HG02623 (cell line): ENCODE measurements at regions not wholly inside any gene's neighbourhood (a gene's known extent, or its start where the extent isn't known, plus 50 kb on each side); places are given as distances from the start of the nearest gene placed in this dataset.
"Not testable (repeated sequence)": the region's sequence is repeated elsewhere in the genome, so short reads cannot be mapped to it uniquely, and the experiment has no call there.

ENCODE experiments used
- ATAC-seq: cut with Tn5 transposase; IDR thresholded peaks from one replicate; pipeline ENCODE4 v1.9.1; 2021; ENCODE audit warnings: moderate library complexity; ENCODE audit not compliant: unreplicated experiment

DNA sequence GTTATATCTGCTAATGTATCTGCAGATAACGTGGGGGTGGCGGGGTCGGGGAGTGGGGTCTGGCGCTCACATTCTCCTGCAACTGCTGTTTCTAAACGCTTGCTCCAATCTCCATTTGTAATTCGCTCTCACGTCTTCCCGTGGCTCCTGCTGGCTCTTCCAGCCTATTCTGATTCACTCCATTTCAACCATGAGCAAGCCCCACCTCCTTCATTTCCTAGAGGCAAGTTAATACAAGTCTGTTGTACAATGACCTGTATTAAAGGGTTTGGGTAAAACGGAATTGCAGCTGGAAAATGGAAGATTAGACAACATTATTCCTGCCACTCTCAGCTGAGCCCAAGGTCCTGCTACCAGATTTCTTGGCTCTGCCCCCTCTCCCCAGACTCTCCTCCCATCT lies 132.3 kb downstream of the CSNK2A3 start:
- ATAC-seq, result no peak

DNA sequence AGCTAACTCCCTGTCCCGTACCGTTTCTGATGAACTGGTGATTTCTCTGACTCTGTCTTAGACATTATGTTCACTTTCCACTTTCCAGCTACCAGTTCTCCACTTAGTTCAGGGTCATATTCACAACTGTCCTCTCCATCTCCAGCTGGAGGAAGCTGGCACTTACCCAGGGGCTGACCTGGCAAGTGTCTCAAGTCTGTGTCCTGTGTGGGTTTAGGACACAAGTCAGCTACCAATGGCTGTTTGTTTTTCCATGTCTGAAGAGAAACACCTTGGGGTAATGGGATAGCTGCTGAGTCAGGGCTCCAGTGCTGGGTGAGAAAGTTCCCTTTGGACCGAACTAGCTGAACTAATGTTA lies 134.4 kb downstream of the CSNK2A3 start:
- no peak for ATAC-seq

DNA sequence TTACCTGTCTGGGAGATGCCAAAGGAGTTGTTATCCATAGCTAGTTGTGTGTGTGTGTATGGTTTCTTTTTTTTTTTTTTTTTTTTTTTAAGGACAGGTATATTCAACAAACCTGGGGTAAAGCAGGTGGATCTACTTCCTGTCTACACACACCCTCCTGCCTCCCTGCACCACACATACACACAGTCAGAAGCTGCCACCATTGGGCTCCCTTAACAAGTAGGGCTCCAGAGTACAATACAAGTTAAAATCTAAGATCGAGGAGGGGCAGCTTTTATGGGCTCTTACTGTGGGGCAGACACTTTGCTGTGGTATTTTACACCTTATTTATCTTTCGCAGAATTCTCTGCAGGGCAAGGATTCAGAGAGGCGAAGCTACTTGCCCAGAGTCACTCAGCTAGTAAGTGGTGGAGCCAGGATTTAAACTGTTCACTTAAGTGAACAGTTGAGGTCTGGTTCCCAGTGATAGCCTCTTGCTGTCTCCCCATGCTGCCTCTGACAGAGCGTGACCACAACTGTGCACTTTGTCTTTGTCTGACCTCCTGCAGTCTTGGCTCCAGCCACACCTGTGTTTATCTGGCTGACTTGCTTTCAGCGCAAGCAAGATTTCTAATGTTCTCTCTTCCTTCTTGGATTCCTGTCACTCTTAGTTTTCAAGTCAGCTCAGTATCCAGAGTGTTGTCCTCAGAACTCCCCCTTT lies 135.0 kb downstream of the CSNK2A3 start:
- ATAC-seq, result no peak

DNA sequence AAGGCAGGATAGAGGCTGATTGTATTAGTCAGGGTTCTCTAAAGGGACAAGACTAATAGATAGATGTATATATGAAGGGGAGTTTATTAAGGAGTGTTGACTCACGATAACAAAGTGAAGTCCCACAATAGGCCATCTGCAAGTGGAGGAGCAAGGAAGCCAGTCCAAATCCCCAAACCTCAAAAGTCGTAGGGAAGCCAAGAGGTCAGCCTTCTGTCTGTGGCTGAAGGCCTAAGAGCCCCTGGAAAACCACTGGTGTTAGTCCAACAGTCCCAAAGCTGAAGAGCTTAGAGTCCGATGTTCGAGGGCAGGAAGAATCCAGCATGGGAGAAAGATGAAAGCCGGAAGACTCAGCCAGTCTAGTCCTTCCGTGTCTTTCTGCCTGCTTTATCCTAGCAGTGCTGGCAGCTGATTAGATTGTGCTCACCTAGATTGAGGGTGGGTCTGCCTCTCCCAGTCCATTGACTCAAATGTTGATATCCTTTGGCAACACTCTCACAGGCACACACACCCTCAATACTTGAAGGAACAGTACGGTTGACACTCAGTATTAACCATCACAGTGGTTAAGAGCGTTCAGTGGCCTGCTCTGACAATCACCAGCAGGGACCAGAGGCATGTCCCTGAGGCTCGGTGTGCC lies 135.6 kb downstream of the CSNK2A3 start:
- ATAC-seq, result no peak

DNA sequence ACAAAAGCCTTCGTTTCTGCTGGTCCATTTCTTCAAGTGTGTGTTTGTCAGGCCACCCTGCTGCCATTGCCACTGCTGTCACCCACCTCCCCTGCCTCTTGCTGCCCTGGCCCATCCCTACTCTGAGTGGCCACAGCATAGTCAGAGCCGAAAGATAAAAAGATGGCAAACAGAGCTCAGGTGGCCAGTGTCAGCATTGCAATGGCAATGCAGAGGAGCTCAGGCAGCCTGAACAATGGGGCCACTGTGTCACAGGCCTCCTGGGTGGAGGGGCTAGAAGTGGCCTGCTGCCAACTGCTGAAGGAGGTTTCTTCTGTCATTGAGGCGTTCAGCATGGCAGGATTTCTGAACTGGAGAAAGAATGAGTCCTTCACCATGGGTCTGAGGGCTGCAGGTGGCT lies 137.1 kb downstream of the CSNK2A3 start:
- no peak for ATAC-seq

DNA sequence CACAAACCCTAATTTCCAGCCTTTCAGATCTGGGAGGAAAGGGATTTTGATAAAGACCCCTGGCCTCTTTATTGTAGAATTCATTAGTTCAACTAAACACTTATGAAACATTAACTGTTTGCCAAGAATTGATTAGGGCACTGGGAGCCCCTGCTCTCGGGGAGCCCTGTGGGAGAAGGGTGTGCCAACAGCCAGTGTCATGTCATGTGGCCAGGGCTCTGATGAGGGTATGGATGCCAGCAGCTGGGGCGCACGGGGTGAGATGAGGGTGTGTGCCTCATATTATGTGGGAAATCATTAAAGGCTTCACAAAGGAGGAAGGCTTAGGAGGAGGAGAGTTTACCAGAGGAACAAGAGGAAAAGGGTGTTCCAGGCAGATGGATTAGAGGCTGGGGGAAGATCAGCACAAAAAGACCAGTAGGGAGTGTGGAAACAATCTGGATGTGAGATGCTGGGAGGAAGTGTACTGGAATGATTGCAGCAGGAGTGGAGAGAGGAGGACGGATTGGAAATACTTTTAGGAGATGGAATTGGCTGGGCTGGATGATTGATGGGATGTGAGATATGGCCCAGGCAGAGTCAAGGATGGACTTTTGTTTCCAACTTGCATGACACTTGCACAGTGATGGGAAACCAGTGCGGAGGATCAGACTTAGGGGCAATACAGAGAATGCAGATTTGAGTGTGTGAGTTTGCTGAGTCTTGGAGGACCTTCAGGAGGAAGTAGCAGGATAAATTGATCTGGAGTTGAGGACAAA lies 137.8 kb downstream of the CSNK2A3 start:
- no peak for ATAC-seq

DNA sequence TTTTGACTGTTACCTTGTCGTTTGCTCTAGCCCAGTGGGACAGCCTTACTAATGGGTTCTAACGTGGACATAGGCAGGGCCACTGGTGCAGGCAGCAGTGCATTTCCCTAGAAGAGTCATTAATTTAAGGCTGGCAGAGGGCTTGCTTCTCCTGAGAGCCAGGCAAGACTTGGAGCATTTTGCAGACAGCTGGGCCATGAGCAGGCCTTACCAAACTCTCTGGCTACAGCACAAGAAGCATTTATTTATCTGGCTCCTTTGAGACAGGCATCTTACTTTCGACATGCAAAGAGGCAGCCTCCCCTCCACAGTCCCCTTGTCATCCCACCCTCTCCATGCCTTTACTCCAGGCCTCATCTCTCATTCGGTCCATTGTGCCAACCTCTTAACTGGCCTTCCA lies 139.9 kb downstream of the CSNK2A3 start:
- ATAC-seq, result no peak

DNA sequence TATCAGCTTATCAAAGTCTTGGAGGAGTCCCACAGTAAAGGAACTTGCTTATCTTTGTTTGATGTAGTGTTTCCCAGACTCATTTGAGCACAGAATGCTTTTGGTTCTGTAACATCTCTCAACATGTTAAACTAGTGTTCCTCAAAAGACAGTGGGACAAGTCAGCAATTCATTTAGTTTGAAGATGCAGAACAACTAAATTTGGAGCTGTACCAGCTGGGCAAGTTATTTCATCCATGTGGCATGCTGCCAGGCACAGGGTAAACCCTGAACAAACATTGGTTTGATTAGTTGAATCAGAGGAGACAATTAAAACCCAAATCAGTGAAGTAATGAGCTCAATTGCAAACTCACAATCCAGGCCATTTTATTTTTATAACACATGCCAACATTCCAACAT lies 141.2 kb downstream of the CSNK2A3 start:
- ATAC-seq, result no peak

DNA sequence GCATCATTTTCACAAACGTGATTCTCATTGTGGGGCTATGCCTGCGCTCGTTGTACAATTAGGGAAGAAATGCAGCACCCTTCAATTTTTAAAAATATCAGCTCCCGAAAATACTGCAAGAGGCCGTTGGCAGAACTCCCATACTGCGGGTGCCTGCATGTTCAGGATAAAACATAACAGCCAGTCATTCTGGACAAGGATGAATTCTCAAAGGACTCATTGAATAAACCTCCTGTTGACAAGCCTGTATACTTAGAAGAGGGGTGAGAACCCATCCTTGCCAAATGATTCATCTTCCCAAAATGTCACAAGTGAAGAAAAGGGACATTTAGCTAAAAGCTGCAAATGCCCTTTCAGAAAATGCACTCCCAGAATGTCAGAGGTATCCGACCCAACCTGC lies 141.9 kb downstream of the CSNK2A3 start:
- ATAC-seq, result no peak

DNA sequence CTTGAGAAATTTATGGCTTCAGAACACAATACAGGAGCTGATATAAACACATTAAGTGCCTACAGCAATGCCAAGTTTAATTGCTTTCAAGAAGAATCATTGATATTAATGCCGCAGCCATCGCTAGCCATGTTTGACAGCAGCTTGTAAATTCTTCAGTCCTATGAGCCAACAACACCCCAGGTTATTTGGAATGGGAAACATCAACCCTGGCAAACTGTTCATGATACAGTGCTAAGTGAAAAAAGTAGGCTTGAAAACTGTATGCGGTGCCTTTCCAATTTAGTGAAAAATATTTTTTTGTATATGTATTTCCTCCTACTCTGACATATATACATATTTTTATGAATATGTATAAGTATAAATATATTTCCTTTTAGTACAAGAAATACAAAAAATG lies 142.6 kb downstream of the CSNK2A3 start:
- no peak for ATAC-seq

DNA sequence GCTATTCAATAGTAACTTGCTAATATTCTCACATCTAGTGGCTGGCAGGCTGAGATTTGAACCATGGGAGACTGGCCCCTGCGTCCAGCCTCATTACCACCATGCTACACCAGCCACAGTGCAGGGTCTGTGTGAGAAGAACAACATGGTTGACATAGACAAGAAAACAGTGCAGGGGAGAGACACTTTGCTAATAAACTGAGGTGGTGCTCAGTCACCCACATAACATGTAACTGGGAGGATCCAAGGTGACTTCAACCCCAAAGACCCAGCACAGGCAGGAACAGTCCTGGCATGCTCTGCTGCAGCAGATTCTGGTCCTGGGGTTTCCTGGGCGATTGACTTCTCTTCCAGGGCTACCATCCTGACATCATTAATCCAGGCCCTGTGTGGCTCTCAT lies 143.1 kb downstream of the CSNK2A3 start:
- no peak for ATAC-seq

DNA sequence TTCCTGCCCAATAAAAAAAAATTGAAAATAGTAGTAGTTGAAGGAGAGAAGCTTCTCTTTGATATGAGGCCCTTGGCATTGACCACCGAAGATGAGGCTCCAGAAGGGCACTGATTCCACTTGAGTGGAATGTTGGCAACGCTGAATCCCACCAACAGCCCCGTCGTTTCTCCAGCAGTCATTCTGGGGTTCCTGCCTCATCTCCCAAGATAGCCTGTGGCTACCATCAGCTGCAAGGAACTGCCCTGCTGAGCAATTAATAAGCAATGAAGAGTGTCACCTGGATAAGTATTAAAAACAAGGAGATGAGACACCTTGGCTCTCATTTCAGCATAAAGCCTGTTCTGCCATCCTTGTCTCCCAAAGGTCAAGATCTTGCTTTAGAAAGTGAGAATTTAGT lies 144.1 kb downstream of the CSNK2A3 start:
- ATAC-seq, result no peak

DNA sequence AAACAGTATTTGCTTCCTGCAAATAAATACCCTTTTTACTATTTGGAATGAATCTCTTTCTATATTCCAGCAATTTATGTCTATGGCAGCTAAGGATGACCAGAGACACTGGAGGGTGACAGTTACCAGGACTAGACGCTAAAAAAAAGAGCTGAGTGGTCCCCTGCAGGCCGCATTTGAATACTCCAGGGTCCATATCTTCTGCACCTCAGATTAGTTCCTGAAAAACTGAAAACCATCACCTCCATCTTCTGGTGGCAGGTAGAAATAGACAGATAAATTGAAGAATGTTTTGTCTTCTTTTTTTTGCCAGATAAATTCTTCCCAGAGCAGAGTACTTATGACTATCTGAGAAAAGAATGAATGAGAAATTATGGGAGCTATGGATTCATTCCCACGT lies 145.6 kb downstream of the CSNK2A3 start:
- ATAC-seq, result no peak

DNA sequence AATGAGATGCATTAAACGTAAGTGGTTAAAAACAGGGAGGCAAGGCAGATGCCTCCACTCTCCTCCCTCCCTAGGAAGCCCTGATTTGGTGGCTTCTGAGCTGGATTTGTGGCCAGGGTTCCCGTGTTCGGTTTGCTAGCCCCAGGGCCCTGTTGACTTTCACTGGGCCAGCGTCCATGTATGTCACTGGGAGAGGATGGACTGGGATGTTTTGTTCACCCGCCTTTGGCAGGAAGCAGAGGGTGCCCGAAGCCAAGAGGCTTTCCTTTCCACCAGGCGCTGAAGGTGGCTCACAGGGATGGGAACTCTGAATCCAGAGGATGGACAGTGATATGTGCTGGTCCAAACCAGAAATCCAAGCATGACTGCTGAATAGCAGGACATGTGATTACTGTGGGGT lies 146.6 kb downstream of the CSNK2A3 start:
- no peak for ATAC-seq

DNA sequence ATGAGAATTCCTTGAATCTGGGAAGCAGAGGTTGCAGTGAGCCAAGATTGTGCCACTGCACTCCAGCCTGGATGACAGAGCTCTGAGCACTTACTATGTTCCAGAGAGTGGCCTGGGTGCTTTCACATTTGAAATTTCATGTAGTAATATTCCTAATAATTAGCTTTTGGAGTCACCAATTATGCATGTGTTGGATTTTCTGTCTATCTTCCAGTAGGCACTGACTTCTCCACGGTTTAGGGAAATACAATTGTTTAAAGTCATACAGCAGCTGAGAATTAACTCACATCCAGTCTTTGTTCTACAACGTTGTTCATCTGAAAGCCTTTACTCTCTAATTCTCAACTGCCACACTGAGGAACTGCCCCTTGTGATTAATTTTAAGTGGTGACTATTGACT lies 150.2 kb downstream of the CSNK2A3 start:
- ATAC-seq, result no peak

DNA sequence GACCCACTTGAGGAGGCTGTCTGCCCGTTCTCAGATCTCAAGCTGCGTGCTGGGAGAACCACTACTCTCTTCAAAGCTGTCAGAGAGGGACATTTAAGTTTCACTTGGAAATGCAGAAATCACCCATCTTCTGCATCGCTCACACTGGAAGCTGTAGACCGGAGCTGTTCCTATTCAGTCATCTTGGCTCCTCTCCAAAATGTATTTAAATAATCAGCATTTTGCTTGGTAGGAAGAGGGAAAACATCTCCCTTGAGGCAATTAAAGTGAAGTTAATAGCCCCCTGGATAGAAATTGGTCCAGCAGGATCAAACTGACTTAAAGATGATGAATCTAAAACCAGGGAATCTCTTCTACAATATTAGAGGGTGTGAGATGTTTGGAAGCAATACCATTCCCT lies 151.7 kb downstream of the CSNK2A3 start:
- ATAC-seq, result not testable (repeated sequence)

DNA sequence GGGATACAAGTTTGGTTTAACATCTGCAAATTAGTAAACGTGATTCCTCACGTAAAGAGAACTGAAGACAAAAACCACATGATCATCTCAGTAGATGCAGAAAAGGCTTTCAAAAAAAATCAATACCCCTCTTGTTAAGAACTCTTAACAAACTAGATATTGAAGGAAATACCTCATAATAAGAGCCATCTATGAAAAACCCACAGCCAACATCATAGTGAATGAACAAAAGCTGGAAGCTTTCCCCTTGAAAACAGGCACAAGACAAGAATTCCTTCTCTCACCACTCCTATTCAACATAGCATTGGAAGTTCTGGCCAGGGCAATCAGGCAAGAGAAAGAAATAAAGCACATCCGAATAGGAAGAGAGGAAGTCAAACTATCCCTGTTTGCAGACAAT lies 160.5 kb downstream of the CSNK2A3 start:
- ATAC-seq, result no peak

DNA sequence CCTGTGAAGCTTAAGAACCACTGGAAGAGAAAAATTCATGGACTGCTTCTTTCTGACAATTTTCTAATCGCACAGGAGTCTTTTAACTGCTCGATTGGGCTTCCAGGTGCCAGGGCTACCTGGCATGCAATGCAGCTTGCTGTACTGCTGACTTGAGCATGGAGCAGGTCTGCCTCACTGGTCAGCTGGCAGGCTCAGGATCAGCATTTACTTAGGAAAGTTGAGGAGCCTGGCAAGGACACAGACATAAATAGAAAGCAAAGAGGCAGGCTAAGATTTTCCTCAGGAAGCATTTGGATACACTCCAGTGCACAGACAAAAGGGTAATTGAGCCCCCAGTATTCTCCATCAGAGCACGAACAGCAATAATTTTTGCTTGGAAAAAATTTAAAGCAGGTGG lies 163.5 kb downstream of the CSNK2A3 start:
- no peak for ATAC-seq

DNA sequence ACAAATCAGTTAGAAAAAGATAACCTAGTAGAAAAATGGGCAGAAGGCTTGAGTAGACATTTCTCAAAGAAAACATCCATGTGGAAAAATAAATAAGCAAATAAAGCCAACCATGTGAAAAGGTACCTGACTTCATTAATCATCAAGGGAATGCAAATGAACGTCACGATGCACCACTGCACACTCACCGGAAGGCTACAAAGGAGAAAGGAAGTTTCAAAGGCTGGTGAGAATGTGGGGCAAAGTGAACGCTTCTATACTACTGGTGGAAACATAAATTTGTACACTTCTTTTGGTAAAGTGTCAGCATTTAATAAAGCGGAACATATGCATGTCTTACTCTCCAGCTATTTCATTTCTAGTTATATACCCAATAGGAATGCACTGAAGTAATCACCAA lies 166.8 kb downstream of the CSNK2A3 start:
- ATAC-seq, result no peak

DNA sequence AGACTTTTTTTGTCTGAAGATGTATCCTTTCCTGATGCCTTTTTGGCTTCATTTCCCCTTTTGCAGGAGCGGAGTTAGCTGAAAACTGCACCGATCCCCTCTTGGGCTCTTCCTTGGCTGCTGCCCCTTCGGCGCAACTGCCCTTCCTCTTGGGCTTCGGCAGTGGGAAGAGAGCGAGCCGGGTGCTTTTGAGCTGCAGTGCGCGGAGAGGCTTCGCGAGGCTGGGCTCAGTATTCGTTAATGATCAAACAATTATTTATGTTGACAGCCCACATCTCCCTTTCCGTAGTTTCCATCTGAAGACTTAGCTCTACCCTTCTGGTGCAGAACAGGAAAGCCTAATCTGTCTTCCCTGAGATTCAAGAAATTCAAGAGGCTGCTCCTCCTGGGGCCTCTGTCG lies 170.8 kb downstream of the CSNK2A3 start:
- ATAC-seq, result no peak

DNA sequence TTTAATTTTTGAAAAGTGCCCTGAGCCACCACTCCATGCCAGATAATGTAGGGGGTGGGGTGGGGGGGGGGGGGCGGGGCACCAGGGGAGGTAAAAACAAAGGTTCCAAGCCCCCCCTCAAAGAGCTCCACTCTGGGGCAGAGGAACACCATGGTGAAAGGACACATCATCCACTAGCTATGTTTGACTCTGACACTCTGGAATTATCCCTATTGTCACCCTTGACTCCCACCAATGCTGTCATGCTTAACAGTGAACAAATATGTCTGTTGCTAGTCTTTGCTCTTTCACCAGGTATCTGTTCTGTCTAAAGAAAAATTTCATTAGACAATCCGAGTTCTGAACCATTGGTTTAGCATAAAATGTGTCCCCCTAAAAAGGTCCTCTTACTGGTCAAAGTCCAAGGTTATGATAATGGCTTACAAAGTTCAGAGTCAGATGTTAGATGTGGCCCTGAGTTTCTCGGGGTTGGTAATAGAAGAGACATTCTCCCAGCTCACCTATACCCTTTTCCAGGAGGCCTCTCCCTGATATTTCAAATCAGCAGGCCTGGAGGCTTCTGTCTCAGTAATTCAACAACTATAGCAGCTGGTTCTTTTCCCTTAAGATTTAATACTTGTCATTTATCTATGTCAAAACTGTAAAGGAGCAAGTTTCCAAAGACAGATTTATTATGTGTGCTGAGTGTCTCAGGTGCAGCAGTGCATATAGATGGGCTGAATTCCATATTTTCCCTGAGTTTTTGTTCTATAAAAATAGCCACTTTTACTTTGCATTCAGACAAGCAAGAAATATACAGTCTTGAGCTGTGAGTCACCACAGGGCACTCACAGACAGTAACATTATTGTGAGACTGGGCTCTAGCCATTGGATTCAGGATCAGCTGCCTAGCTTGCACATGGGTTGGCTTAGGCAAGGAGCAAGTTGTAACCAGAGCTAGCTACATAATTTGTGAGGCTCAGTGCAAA lies 174.1 kb downstream of the CSNK2A3 start:
- ATAC-seq, result no peak
